ENCODE measurements at regions not wholly inside any gene's neighbourhood (a gene's known extent, or its start where the extent isn't known, plus 50 kb on each side); places are given as distances from the start of the nearest gene placed in this dataset.

DNA sequence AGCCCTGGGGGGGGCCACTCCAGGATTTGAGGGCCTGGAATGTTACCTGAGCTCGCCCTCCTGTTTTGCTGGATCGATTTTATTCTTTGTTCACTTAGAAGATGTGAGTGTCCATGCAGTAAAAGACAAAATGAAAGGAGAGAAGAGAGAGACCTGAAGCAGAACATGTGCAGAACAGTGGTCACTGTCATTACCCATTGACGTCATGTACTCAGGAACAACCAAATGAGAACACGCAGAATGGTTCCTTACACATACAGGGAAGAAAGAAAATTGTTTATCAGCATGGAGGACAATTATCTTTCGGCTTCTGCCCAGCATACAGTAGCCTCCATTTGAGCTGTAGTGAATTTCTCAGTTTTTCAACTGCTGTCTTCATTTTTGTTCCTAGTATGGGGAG lies 258.1 kb downstream of the FNDC1 start:
- no peak for DNase-seq (ENCODE audit: low read depth)
- TF ChIP-seq, protein P1, sequence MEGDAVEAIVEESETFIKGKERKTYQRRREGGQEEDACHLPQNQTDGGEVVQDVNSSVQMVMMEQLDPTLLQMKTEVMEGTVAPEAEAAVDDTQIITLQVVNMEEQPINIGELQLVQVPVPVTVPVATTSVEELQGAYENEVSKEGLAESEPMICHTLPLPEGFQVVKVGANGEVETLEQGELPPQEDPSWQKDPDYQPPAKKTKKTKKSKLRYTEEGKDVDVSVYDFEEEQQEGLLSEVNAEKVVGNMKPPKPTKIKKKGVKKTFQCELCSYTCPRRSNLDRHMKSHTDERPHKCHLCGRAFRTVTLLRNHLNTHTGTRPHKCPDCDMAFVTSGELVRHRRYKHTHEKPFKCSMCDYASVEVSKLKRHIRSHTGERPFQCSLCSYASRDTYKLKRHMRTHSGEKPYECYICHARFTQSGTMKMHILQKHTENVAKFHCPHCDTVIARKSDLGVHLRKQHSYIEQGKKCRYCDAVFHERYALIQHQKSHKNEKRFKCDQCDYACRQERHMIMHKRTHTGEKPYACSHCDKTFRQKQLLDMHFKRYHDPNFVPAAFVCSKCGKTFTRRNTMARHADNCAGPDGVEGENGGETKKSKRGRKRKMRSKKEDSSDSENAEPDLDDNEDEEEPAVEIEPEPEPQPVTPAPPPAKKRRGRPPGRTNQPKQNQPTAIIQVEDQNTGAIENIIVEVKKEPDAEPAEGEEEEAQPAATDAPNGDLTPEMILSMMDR (IDR thresholded peaks at IDR 0.05; ENCODE audit: low read depth, low read length, missing control alignments) = no peak
- no peak overlapping the region for H3K4me3 ChIP-seq (ENCODE audit: low read depth, low read length)
- in situ Hi-C loops (cut with HindIII; ENCODE audit: low sequenced_read_pairs) = no loop called here

DNA sequence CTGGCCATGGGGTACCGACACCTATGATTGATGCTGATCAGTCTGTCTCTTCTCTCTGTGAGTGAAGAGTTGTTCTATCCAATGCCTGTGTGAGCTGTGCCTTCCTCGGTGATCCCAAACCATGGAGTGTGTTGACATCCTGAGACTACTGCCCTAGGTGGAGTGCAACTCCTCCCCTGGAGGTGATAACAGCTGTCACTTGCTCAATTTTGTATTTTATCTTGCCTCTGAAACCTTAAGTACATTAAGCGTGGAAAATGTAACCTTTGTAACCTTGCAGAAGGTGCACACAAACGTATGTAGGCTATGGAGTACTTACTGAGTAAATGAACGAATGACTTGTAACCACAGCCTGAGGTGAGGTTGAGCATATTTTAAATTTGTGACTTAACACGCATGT lies 256.2 kb downstream of the FNDC1 start:
- in situ Hi-C loops (cut with HindIII; ENCODE audit: low sequenced_read_pairs) = no loop called here
- no peak for DNase-seq (ENCODE audit: low read depth)
- no peak overlapping the region for H3K4me3 ChIP-seq (ENCODE audit: low read depth, low read length)
- TF ChIP-seq, protein P1 (IDR thresholded peaks at IDR 0.05; ENCODE audit: low read depth, low read length, missing control alignments) = no peak

DNA sequence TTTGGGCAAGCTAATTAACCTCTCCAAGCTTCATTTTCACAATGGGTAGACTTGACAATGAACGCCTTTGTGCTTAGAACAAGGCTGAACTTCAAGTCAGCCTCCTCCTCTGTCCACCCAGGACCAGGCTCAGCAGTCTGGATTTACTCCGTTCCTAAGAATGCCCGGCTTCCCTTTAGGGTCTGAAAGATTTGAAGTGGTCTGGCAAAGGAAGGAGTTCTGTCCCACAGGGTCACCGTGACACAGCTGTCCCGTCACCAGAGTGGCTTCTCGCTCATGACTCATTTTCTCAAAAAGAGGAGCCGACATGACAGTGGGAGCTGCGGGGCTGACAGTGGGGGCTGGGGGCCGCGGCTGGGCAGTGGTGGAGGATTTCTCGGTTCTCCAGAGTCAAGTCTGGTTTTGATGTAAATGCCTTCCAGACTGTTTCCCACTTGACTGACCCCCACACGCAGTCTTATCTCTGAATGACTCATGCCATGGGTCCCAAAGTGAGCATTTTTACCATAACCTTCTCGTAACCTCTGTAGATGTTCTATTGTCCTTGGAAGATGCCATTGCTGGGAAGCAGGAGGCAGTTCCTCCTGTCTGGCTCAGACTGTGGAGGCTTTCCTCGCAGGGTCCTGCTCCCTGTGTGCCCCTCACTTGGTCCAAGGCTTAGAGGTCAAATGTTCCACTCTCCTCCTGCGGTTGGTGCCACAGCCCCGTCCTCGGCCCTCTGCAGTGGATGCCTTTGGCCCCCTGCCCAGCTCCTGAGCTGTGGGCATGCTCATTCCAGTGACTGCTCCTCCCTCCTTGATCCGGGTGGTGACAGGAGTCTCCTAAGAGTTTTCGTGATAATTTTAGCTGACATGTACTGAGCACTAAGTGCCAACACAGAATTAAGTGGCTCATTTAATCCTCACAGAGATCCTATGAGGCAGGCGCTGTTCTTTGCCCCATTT lies 253.1 kb downstream of the FNDC1 start:
- peak; percentile 5 for DNase-seq (ENCODE audit: low read depth)
- TF ChIP-seq, protein P1 (IDR thresholded peaks at IDR 0.05; ENCODE audit: low read depth, low read length, missing control alignments) = no peak
- H3K4me3 ChIP-seq (ENCODE audit: low read depth, low read length) = no peak overlapping the region
- in situ Hi-C loops (cut with HindIII; ENCODE audit: low sequenced_read_pairs) = no loop called here

DNA sequence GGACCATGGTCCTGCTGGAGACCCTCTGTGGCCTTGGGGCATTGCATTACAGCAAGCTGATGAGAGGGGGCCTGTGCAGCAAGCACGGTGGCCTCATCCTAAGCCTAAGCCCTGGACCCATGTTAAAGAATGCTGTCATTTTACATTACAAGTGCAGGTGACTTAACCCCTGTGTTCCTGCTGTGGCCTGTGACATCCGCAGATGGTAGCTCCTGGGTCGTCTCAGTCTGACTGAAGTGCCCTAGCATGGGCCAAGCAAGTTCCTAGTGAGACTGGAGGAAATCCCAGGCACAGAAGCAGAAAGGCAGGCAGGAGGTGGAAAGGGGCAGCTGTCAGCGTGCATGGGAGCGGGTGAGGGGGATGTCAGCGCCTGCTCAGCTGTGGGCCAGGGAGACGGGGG lies 252.4 kb downstream of the FNDC1 start:
- DNase-seq (ENCODE audit: low read depth) = no peak
- TF ChIP-seq, protein P1 (IDR thresholded peaks at IDR 0.05; ENCODE audit: low read depth, low read length, missing control alignments) = no peak
- no peak overlapping the region for H3K4me3 ChIP-seq (ENCODE audit: low read depth, low read length)
- in situ Hi-C loops (cut with HindIII; ENCODE audit: low sequenced_read_pairs) = no loop called here

DNA sequence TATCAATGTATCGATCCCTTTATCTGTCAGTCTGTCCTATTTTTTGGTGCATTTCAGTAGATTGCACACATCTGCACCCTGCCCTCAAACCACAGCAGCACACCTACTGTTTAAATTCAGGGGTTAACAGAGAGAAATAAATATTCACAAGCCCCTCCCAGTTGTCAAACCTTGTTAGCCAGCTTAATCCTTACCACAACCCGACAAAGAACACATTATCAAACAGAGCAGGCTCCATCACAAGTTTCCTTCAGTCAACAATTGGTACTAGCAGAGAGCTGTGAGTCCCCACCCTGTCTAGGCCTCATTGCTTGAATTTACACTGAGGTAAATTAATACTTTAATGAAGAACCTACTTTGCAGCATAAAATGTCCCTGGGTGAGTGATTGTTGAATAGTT lies 249.8 kb downstream of the FNDC1 start:
- no peak overlapping the region for H3K4me3 ChIP-seq (ENCODE audit: low read depth, low read length)
- in situ Hi-C loops (cut with HindIII; ENCODE audit: low sequenced_read_pairs) = no loop called here
- TF ChIP-seq, protein P1 (IDR thresholded peaks at IDR 0.05; ENCODE audit: low read depth, low read length, missing control alignments) = no peak
- no peak for DNase-seq (ENCODE audit: low read depth)

DNA sequence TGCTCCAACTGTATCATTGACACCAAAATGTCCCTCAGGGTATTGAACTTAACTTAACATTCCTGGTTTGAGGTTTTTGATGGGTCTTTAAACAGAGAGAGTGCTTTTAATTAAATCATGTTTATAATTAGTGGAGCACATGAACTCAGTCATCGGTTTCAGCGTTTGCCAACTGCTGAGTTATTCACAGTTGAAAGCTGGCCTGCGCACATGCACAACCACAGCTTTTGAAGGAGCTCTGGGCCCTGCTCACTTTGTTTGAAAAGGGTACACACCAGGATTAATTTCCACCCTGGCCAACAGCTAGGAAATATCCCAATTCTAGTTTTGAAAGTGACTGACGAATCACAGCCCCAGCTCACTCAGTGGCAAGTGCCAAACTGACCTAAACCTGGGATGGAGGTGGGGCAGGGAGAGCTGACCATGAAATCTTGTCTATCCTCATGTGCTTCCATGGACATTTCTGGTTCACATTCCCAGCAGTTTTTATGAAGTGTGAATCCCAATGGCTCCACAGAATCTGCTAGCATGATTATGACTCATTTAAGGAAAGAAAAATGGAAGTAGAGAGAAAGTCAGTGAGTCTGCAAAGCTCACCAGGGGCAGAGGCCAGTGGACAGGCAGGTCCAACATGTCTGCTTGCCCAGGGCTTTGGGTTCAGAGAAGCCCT lies 247.8 kb downstream of the FNDC1 start:
- no peak for DNase-seq (ENCODE audit: low read depth)
- in situ Hi-C loops (cut with HindIII; ENCODE audit: low sequenced_read_pairs) = no loop called here
- TF ChIP-seq, protein P1 (IDR thresholded peaks at IDR 0.05; ENCODE audit: low read depth, low read length, missing control alignments) = no peak
- H3K4me3 ChIP-seq (ENCODE audit: low read depth, low read length) = no peak overlapping the region

Measured in astrocyte of the cerebellum (primary cell).